ENCODE measurements at regions not wholly inside any gene's neighbourhood (a gene's known extent, or its start where the extent isn't known, plus 50 kb on each side); places are given as distances from the start of the nearest gene placed in this dataset.

DNA sequence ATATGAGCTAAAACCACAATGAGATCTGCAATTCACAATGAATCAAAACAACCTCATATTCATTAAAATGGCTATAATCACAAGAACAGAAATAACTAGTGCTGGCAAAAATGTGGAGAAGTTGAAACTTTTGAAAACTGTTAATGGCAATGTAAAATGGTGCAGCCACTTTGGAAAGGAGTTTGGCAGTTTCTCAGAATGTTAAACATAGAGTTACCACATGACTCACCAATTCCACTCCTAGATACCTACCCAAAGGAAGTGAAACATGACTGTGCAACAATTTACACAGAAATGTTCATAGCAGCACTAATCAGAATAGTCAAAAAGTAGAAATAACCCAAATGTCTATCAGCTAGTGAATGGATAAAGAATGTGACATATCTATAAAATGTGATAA, 862.2 kb downstream of the DTWD2 start:
- TF ChIP-seq POLR2A (IDR thresholded peaks at IDR 0.05; ENCODE audit: low read depth, low read length) (no peak), TAF1 (IDR thresholded peaks at IDR 0.05; ENCODE audit: borderline replicate concordance, low read depth, low read length) (no peak)

All from GM12892 (cell line).